Kidney (tissue), 13 donors: ENCODE measurements at regions not wholly inside any gene's neighbourhood (a gene's known extent, or its start where the extent isn't known, plus 50 kb on each side); places are given as distances from the start of the nearest gene placed in this dataset.

Source experiments
- DNase-seq, 5 donors: peaks; one replicate each; pipeline ENCODE4 v3.0.0-alpha.2; 2013 to 2020
- FAIRE-seq: peaks from 2 replicates; lab custom pipeline; 2012; peaks lifted over from hg19 to GRCh38; lab: Jason Lieb, UNC
- H3K27ac ChIP-seq, 2 donors: one replicate each; pipeline ENCODE4 v1.7.0; 2013; ENCODE audit warnings: low read depth in 2 of 2, low read length in 2 of 2, inconsistent platforms in 1 of 2
- H3K27me3 ChIP-seq: one replicate; pipeline ENCODE4 v1.7.1; 2013; ENCODE audit warnings: low read length, inconsistent platforms; ENCODE audit not compliant: control insufficient read depth, insufficient read depth
- H3K36me3 ChIP-seq, 3 donors: one replicate each; pipeline versions ENCODE4 v1.7.0 to v1.7.1; 2013; ENCODE audit warnings: low read length in 3 of 3, control low read depth in 1 of 3, inconsistent platforms in 1 of 3; ENCODE audit not compliant: insufficient read depth in 3 of 3, control insufficient read depth in 2 of 3
- H3K4me1 ChIP-seq, 3 donors: one replicate each; pipeline versions ENCODE4 v1.7.0 to v1.7.1; 2013; ENCODE audit warnings: low read length in 3 of 3, inconsistent platforms in 1 of 3, low read depth in 1 of 3; ENCODE audit not compliant: control insufficient read depth in 2 of 3, insufficient read depth in 2 of 3
- H3K4me3 ChIP-seq, 3 donors: one replicate each; pipeline versions ENCODE4 v1.7.0 to v1.8.1; 2013; ENCODE audit warnings: low read length in 3 of 3, control low read depth in 1 of 3, inconsistent platforms in 1 of 3
- H3K9ac ChIP-seq, 3 donors: one replicate each; pipeline versions ENCODE4 v1.7.0 to v1.7.1; 2013; ENCODE audit warnings: low read length in 3 of 3, control low read depth in 1 of 3, inconsistent platforms in 1 of 3
- H3K9me3 ChIP-seq, 3 donors: one replicate each; pipeline versions ENCODE4 v1.7.0 to v1.7.1; 2013; ENCODE audit warnings: low read length in 3 of 3, control low read depth in 1 of 3, inconsistent platforms in 1 of 3; ENCODE audit not compliant: control insufficient read depth in 2 of 3, insufficient read depth in 1 of 3
- intact Hi-C: fragments of 100-400 bp; cut with DNase I; formaldehyde crosslinking; loops from one replicate; pipeline ENCODE4 v1.11.1; 2022
- TF ChIP-seq, protein P1 (sequence below): IDR thresholded peaks from 3 replicates; pipeline ENCODE4 v1.5.1; 2012; ENCODE audit warnings: mild to moderate bottlenecking, moderate library complexity, borderline replicate concordance; ENCODE audit not compliant: insufficient read depth; ENCODE audit errors: extremely low read depth
- donor health status: control.
- donor health status: control.
- donor health status: control.
- donor health status: control.
- donor health status: control.
- donor health status: DM: yes; HTN: yes; CAD: no.
- donor health status: Normal renal cell carcinoma (clear cell type).

DNA sequence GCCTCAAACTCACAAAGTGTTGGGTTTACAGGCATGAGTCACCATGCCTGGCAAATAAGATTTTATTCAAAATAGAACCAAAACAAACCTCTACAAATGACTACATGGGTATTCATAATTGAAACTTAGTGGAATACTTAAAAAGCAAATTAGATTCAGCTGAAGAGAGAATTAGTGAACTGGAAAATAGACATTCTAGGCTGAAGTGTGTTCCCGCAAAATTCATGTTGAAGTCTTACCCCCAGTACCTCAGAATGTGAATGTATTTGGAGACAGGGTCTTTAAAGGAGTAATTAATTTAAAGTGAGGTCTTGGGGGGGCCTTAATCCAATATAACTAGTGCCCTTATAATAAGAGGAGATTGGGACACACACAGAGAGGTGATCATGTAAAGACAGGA, 88.5 kb upstream of the OTOS start:
- Histone ChIP-seq H3K9ac (no peak overlapping the region), H3K36me3 (no peaks in the 10 kb centered on the region), H3K27me3 (no peaks in the 10 kb centered on the region), H3K27ac (no peak overlapping the region), H3K4me1 (peaks cover 0 to 3% (median 0%) of the 10 kb centered on the region in 3 donors), H3K9me3 (peaks cover 0 to 11% (median 0%) of the 10 kb centered on the region in 3 donors), H3K4me3 (no peak overlapping the region)
- DNase-seq: no peak
- TF ChIP-seq, protein P1, sequence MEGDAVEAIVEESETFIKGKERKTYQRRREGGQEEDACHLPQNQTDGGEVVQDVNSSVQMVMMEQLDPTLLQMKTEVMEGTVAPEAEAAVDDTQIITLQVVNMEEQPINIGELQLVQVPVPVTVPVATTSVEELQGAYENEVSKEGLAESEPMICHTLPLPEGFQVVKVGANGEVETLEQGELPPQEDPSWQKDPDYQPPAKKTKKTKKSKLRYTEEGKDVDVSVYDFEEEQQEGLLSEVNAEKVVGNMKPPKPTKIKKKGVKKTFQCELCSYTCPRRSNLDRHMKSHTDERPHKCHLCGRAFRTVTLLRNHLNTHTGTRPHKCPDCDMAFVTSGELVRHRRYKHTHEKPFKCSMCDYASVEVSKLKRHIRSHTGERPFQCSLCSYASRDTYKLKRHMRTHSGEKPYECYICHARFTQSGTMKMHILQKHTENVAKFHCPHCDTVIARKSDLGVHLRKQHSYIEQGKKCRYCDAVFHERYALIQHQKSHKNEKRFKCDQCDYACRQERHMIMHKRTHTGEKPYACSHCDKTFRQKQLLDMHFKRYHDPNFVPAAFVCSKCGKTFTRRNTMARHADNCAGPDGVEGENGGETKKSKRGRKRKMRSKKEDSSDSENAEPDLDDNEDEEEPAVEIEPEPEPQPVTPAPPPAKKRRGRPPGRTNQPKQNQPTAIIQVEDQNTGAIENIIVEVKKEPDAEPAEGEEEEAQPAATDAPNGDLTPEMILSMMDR: no peak
- FAIRE-seq: no peak
- intact Hi-C loops: no loop called here

DNA sequence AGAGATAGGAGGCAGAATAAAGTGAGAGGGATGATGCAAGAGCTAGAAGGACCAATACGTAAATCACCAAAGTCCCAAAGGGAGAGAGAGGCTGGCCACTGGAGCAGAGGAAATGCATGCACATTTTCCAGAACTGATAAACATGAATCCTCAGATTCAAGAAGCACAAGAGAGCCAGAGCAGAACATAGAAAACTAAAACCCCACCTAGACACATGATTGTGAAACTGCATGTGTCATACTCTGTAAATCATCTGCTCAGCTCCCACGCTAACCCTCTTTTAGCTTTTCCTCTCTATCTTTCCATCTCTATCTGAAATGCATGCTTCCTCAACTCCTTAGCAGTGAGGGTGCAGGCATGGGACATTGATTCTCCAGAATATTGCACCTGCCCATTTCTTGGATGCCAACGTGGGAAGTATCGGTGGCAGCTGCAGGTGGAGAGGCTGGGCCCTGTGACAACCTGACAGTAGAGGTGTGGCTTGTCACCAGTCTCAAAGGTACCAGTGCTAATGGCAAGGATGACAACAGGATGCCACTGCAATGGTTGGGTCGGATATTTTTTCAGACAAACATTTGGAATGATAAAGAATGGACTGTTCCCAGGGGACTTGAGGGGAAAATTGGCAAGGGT, 89.3 kb upstream of the OTOS start:
- peak in 1 of 5 donors; percentile 18 for DNase-seq
- no peak for FAIRE-seq
- intact Hi-C loops: loop anchor here (5.0 kb wide), 1 partner anchor 208 kb away; the partner anchor contains the start of gene GPC1

DNA sequence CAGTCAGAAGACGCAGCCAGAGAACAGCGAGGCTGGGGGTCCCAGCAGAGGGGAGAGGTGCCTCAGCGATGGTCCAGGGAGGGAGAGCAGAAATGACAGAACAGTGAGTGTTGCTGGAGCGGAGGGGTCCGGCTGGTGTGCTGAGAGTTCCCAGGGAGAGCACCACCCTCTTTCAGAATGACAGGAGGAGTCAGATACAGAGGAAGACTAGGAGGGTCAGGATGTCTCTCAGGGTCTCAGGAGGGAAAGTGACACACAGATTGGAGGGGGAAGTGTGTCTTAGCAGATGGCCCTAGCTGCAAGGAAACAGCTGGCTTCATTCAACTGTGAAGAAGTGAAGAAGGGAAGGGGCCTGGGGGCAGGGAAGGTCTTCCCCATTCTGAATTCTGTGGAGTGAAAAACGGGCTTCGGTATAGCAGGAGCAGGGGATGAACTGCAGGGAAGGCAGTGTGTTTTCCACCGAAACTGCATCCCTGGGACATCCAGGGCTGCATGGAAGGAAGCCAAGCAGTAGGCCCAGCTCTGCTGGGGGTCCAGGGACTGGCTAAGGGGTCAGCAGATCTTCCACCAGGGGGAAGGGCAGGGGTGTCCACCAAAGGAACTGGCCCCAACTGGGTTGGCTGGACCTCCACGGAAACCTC, 90.0 kb upstream of the OTOS start:
- H3K4me3 ChIP-seq: no peak overlapping the region
- DNase-seq (peak in 2 of 5 donors; percentile 7 to 44), FAIRE-seq (no peak)
- peaks cover 0 to 11% (median 0%) of the 10 kb centered on the region in 3 donors for H3K9me3 ChIP-seq
- TF ChIP-seq, protein P1: no peak
- H3K27me3 ChIP-seq: no peaks in the 10 kb centered on the region
- H3K4me1 ChIP-seq: peaks cover 0 to 2% (median 0%) of the 10 kb centered on the region in 3 donors
- intact Hi-C loops: loop anchor here (5.0 kb wide), 1 partner anchor 207 kb away; the partner anchor contains the start of gene GPC1
- no peak overlapping the region for H3K27ac ChIP-seq
- H3K36me3 ChIP-seq: no peaks in the 10 kb centered on the region
- H3K9ac ChIP-seq: no peak overlapping the region

More for the DNA sequence above, 89.3 kb upstream of the OTOS start:
- no peak overlapping the region for H3K9ac ChIP-seq
- no peak overlapping the region for H3K4me3 ChIP-seq
- H3K36me3 ChIP-seq: no peaks in the 10 kb centered on the region
- no peaks in the 10 kb centered on the region for H3K27me3 ChIP-seq
- TF ChIP-seq, protein P1: no peak
- H3K4me1 ChIP-seq: peaks cover 0 to 2% (median 0%) of the 10 kb centered on the region in 3 donors
- peaks cover 0 to 11% (median 0%) of the 10 kb centered on the region in 3 donors for H3K9me3 ChIP-seq
- no peak overlapping the region for H3K27ac ChIP-seq
